Renal cortex interstitium (tissue), 11 donors: ENCODE measurements at regions not wholly inside any gene's neighbourhood (a gene's known extent, or its start where the extent isn't known, plus 50 kb on each side); places are given as distances from the start of the nearest gene placed in this dataset.
"Not testable (repeated sequence)": the region's sequence is repeated elsewhere in the genome, so short reads cannot be mapped to it uniquely, and the experiment has no call there.

Experiments
- DNase-seq, 11 donors: peaks; one replicate each; pipeline ENCODE4 v3.0.0-alpha.2; 2013; ENCODE audit warnings: low read depth in 9 of 11, low spot score in 4 of 11; ENCODE audit errors: extremely low read depth in 1 of 11

DNA sequence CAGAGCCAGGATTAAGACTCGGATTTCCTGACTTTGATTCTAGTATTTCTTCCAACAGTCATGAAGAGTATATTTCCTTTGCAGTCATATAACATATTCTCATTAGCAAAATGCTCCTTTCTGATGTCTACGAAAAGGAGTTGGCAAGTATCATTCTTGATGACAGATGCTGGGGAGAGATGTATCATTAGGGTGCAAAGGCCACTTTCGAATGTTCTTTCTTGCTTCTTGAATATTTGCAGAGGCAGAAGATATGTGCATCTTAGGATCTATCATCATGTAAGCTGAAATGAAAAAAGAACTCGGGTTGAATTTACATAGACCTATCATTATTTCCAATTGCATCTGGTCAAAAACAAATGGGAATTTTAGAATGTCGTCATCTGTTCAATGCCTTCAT, 294.4 kb downstream of the BAMBI start:
- DNase-seq: no peak

- no peak for DNase-seq
These were observed 296.1 kb downstream of the BAMBI start for GRCh38 chr10:28973309-28973972.

DNA sequence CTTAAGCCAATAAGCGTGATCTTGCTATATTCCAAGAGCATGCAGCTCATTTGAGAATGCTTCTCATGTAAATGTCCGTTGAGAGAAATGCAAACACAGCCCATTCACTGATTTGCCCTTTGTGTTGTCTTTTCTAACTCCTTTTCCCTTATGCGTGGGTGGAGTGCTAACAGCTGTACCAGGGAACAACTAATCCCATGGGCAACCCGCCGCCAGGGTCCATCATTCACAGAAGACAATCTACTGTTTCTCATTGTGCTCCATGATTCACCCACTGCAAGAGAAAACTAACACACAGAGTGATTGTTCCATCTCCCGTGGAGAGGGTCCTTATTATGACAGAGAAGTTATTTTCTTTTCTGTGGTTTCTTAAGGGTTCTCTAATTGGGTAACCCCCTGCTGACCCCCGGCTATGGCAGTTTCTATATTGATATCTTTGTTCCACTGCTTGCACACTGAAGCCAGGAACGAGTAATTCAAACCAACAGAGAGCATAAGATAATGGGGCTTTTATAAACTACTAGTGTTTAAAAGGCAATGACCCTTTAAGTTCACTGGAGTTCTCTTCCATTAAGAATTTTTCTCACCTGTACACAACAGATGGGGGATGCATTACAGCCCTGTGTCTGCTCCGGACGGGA, 298.7 kb downstream of the BAMBI start:
- DNase-seq: peak in 7 of 11 donors; percentile 33 to 65 (median 47)

- DNase-seq: no peak
These were observed 300.2 kb downstream of the BAMBI start for GRCh38 chr10:28977518-28977917.

GRCh38 chr10:28980264-28980663, 302.9 kb downstream of the BAMBI start:
- DNase-seq: no peak

- no peak for DNase-seq
These were observed 303.7 kb downstream of the BAMBI start for GRCh38 chr10:28981007-28981406.

DNA sequence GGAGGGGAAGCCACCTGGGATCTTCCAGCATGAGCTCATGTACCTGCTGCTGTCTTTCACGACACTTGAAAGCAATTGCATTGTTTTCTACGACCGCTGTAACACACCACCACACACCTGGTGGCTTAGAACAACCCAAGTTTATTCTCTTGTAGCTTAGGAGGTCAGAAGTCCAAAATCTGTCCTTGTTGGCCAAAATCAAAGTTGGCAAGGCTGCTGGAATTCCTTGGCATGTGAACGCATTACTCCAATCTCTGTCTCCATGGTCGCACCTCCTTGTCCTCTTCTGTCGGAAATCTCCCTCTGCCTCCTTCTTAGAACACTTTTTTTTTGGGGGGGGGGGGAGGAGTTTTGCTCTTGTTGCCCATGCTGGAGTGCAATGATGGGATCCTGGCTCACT, 305.7 kb downstream of the BAMBI start:
- no peak for DNase-seq

- DNase-seq: no peak
These were observed 305.1 kb upstream of the LYZL1 start for GRCh38 chr10:28983799-28984198.

DNA sequence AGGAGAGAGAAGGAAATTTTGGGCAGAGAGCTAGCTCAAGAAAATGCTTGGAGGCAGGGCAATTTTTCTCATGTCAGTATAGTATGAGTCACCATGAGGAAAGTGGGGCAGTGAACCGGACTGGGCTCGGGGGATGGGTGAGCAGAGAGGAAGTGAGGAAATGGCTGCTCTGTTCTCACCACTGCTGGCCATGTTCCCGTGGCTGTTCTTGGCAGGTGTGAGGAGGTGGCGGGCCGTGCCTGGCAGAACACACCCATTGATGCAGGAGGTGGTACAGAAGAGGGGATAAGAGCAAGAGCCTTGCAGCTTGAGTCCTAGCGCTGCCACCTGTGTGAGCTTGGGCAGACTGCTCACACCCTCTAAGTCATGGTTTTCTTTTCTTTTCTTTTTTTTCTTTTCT, 304.4 kb upstream of the LYZL1 start:
- DNase-seq: peak in 1 of 11 donors; percentile 21

GRCh38 chr10:28985137-28985885, 303.6 kb upstream of the LYZL1 start:
- no peak for DNase-seq

DNA sequence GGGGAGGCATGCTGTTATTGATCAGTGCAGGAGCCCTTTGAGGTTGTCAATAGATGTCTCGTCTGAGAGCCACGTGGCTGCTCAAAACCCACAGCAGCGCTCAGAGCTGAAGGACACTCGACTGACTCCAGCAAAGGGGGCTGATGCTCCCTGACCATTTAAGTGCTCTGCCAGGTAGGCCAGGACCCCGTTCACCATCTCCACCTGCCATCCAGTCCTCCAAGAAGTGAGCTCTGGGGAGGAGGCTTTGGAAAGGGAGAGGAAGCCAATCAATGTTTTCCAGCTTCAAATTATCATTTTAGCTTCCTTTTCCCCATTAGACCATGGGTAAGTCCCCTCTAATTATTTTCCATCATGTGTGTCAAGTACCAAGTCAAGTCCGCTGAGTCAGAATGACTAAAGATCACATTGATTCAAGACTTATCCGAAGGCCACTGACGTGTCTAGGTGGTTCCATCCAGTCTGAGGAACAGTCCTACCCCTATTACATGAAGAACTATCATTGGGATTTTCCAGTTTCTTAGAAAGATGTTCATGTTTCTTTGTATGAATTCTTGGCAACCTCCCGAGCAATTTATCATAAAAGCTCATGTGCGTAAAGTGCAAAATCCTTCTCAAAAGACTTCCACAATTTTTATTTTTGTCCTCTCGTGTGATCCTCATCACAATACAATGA, 302.6 kb upstream of the LYZL1 start:
- no peak for DNase-seq

- DNase-seq: no peak
These were observed 302.0 kb upstream of the LYZL1 start for GRCh38 chr10:28986856-28987255.

DNA sequence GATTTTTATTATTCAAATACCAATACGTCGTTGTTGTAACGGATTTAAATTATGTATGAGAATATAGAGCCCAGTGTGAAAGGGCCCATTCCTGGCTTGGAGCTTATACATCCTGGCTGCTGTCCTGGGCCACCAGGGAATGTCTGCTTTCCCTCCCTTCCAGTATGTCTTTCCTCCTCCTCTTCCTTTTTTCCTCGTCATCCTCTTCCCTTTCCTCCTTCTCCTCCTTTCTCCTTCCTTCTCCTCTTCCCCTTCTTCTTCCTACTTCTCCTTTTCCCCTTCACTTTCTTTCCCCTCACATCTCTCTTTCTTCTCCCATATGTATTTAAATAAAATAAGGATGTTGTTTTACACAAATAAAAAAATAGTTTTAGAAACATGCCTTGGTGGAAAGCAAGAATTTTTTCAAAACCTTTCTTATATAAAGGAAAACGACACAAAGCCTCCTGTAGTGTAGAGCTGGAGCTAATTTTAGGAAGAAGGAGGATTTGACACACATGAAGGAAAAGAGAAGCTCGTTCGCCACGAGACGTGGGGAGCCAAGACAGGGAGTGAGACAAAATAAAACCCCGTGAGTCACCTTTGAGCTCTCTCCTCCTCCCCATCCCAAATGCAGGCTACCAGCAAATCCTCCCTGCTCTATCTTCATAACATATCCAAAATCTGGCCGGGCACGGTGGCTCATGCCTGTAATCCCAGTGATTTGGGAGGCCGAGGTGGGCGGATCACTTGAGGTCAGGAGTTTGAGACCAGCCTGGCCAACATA, 301.1 kb upstream of the LYZL1 start:
- no peak for DNase-seq

GRCh38 chr10:28988980-28989379, 299.9 kb upstream of the LYZL1 start:
- no peak for DNase-seq

DNA sequence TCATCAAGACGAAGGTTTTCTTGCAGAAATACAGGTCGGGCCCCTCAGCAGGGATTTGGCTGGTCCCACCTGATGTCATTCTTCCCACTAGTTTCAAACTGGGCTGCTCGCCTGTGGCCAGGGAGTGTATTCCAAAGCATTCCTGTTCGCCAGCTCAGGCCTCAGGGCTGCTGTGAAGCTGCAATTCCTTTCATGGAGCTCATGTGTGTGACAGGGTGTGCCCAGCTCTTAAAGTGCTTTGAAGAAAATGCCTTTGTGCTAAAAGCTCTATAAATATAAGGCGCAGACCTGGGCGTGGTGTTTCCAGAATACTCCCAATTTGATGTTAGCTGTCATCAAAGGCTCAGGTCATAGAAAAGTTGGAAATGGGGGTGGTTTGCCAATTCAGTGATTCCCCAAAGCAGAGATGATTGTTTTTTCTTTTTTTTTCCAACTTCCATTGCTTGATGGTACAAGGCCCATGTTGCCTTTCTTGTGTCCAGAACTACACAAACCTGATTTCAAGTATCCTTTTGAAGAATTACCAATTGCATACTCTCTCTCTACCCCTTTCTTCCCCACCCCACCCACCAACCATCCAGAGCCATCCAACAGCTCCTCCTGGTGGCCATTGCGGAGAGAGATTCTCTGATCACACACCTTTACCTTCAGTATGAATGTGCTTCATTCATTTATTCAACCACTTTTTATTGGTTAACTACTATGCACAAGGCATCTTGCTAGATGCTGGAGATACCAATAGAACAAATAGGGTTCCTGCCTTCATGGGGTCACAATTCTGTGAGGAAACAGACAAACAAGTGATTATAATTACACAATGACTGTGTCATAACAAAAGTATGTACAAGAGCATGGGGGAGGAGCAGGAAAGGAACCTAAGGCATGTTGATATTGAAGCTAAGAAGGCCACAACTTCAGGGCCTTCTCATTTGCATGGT, 297.3 kb upstream of the LYZL1 start:
- no peak for DNase-seq

DNA sequence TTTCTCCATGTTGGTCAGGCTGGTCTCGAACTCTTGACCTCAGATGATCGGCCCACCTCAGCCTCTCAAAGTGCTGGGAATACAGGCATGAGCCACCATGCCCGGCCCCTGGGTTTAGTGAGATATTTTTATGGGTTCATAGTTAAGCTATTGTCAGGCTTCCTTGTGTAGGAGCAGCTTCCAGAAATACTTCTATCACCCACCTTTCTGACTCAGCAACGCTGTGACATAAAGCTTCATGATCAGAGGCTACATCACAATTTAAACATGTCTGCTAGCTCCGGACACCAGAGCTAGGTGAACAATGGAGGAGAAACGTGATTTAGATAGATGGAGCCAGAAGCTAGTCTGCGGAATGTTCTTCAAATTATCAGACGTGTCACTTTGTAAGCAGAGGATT, 295.8 kb upstream of the LYZL1 start:
- no peak for DNase-seq

DNA sequence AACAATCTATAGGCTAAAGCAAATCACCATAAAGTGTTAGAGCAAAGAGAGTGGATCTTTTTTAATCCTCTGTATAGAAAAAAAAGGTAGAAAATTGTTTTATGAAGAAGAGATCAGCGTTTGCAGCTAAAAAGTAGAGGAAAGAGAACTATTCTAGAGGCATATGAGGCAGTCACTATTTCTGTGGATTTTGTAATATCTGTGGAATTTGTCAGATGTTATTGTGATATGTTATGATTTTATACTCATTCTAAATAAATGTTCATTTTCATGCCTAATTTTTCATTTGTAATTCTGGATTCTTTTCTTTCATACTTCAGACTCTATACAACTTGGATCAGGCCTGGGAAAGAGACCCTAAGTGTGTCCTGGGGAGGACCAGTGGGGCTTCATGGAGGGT, 295.0 kb upstream of the LYZL1 start:
- DNase-seq: no peak

- DNase-seq: not testable (repeated sequence)
These were observed 294.1 kb upstream of the LYZL1 start for GRCh38 chr10:28994802-28995201.
